Stimulated activated CD8-positive, alpha-beta memory T cell treated with anti-CD3 and anti-CD28 coated beads, Interleukin-15, amount 100 ng/mL, for 24 hours (primary cell): ENCODE measurements at regions not wholly inside any gene's neighbourhood (a gene's known extent, or its start where the extent isn't known, plus 50 kb on each side); places are given as distances from the start of the nearest gene placed in this dataset.

Source experiments
- DNase-seq: peaks from one replicate; pipeline ENCODE4 v3.0.0-alpha.2; 2020; ENCODE audit warnings: low read depth

DNA sequence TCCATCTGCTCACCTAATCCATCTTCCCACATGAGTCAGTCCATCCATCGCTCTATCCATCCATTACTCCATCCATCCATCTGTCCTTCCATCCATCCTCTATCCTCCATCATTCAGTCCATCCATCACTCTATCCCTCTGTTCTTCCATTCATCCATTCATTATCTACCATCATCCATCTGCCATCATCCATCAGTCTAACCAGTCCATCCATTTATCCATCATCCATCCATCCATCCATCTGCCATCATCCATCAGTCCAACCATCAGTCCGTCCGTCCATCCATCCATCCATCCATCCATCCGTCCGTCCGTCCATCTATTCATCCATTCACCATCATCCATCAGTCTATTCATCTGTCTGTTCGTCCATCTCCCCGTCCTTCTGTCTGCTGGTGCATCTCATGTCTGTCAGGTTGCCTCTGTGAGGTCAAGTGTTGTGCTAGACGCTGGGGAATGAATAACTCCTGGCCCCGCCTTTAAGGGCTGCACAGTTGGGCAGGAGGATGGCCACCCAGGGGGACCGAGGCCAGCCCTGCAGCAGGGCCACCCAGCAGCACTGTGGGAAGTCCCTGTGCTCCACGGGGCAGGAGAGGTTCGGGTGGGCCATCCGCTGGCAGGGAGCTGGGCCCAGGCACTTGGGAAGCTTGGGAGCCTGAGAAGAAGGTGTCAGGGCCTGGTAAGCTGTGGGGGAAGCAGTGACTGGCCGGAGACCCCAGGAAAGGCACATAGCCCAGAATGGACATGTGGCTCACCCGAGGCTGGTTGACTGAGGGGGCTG lies 137.1 kb downstream of the CTTN start:
- DNase-seq: no peak

DNA sequence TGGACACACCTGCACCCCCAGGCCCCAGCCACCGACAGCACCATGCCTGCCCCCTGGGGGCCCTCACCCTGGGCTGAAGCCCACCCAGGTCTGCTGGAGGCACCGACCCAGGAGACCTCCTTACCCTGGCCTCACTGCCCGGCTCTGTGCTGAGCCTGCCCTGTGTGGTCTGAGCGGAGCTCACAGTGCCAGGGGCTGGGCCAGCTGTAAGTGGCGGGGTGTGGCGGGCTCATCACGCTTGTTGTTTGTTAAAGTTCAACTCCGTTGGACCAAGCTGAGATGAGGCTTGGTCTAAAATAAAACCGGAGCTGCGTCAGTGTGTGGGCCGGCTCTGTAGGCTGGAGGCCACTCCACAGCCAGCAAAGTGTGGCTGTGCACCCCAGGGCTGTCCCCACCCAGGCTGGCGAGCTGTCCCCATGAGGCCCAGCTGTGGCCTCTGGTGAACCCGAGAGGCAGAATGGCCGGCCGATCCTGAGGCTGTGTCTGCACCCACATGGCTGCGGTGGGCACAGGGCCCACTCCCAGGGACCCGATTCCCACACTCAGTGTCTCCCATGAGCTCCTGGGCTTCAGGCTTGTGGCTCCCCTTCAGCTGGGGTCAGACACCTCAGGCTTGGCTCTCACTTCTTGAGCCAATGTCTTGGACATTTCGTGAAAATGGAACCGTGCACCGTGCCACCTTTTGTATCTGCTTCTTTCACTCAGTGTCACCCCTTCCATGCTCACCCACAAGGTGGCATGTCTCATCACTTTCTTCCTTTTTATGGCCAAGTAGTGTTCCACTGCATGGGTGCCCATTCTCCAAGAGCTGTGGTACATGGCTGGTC lies 137.9 kb downstream of the CTTN start:
- no peak for DNase-seq

DNA sequence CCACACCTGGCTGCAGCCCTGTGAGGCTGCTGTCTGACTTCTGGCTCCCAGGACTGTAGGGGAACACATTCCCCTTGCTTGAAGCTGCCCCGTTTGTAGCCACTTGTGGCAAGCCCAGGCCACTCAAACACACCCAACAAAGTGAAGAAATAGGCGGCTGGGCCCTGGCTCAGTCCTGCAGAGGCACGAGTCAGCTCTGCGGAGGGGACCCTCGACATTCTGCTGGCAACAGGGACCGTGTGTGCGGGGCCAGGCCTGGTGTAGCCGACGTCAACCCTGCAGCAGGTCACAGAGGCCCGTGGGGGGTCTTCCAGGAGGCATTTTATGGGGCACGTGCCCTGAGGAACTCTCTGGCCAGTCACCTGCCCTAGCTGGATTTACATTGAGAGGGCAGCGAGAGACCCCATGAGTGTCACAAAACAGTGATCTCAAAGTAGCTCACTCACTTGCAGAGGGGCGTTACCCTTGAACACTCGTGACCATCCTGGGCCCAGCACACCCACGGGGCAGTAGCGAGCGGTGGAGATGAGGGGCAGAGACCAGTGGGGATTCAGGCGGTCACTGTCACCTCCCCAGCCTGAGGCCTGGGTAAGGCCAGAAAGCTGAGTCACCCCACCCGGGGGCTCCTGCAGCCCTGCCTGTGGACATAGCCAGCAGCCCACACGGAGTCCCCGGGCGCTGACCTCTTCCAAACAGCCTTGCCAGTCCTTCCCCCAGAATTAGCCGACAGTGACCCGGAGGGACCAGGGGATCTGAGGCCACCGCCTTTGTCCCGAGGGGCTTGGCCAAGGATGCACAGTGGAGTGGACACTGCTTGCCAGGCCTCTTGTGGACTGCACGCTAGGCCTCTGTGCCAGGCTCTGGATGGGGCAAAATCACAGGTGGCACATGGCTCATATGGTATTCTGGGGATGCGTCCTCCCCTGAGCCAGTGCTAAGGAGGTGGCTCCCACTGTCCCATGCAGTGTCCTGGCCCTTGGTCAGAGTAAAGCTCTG lies 139.5 kb downstream of the CTTN start:
- no peak for DNase-seq

DNA sequence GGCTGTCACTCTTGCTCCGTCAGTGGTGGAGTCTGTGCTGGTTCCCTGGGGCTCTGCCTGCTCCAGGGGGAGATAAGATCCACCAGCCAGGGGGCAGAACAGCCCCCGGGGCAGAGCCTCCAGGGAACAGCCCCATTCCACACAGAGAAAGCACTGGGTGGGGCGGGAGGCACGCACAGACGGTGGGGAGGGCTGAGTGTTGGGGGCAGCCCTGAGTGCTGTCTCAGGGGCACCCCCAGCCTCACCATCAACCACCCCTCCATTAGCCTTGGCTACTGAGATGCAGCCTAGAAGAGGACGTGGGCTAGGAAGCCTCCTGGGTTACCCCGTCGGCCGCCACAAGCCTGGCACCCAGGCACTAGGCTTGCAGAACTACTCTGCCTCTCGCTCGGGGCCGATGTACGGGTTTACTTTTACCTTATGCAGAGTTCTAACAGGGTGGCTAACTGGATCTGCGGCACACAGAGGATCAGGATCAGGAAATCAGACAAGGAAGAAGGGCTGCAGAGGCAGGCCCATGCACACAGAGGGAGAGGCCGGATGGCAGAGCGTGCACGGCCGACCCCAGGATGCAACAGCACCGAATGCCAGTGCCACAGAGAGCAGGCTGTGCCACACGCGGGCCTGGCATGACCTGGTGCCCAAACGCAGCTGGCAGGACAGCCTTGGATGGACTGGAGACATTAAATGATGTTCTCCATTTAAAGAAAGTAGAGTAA lies 140.5 kb downstream of the CTTN start:
- DNase-seq: no peak

DNA sequence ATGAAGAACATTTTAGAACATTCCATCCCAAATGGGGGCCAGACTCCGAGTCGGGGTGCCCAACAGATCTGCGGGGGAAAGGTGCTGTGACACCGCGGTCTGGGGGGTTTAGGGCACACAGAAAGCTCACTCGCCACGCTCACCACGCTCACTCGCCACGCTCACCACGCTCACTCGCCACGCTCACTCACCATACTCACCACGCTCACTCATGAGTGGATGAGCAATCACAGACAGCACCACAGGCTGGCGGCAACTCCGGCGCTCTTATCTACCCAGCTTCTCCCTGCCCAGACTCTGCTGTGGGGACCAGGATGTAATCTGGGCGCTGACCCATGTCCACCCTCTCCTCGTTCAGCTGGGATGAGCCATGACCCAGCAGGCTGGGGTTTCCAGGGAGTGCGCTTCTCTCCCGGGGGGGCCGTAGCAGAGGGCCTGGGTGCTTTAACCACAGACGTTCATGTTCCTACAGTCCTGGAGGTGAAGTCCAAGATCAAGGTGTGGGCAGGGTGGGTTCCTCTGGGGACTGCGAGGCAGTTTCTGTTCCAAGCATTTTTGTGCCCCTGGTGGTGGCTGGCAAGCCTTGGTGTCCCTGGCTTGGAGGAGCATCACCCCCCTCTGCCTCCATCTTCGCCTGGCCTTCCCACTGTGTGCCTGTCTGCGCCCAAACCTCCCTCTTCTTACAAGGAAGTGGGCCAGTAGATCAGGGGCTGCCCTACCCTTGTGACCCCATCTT lies 141.2 kb downstream of the CTTN start:
- DNase-seq: no peak

DNA sequence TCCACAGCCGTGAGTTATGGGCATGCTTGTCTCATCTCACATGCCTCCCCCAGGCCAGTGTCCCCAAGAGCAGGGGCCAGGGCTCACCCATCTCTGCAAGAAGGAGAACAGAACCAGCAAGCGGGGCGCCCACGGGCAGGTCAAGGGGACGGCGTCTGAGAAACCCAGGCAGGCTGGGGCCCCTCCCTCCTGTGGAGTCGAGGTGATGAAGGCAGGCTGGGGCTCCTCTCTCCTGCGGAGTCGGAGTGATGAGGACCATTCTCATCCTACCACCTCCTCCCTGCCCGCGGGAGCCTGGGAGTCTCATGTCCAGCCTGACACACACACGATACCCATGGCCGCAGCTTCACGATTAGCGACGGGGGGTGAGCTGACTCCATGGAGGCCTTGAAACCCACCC lies 141.9 kb downstream of the CTTN start:
- DNase-seq: no peak

DNA sequence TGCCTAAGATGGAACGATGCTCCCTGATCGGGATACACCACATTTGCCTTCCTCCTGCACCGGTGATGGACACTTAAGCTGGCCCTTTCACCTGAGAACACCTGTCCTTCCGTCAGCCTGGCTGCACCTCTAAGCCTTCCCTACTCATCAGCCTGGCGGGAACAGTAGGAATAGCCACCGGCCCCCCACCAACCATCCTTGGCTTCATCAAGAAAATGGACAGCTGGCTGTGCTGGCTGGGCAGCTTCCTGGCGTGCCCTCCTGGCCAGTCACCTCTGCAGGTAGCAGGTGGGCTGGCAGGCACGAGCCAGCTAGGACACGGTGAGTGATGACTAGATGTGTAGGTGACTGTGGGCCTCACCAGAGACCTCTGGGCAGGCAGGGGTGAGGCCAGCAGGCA lies 142.8 kb downstream of the CTTN start:
- no peak for DNase-seq

DNA sequence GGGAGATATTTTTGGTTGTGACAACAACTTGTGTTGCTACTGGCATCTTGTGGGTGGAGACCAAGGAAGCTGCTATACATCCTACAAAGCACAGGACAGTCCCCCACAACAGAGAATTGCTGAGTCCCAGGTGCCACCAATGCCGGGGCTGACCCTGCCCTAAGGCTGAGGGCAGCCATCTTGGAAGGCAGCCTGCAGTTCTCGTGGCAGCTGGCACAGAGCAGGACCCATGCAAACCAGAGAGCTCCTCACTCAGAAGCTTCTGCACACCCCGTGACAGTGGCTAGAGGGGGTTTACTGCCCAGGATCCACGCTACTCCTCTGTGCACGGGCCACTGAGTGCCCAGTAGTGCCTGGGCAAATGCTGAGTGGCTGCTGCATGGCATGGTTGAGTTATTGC lies 143.4 kb downstream of the CTTN start:
- DNase-seq: no peak

DNA sequence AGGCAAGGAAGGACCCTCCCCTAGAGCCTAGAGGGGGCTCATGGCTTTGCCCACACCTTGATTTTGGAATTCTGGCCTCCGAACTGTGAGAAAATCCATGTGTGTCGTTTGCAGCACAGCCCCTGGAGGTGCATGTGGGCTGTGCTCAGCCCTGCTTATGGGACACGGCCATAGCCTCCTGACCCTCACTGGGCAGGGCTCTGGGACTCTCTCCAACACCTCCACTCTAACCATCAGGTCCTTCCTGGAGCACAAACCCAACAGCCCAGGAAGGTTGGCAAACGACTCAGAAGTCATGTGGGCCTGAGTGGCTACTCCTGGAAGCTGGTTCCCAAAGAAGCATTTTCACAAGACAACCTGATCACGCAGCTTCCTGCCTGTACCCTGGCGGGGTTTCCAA lies 144.1 kb downstream of the CTTN start:
- DNase-seq: no peak

DNA sequence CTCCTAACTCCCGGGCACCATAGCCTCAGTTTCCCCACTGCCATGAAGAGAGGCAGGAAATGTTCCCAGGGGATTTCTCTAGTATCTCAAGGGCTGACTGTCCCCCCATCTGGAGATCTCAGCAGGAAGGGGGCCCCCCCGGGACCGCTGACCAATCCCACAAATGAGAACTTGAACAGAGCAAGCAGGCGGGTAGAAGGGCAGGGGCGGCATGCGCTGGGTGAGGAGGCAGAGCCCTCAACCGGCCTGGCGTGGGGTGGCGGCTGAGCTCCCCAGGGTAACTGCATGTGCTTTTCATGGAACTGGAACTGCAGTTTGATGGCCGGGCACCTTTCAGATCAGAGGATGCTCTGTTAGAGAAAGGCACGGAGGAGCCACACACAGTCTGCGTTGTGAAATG lies 144.5 kb downstream of the CTTN start:
- no peak for DNase-seq

DNA sequence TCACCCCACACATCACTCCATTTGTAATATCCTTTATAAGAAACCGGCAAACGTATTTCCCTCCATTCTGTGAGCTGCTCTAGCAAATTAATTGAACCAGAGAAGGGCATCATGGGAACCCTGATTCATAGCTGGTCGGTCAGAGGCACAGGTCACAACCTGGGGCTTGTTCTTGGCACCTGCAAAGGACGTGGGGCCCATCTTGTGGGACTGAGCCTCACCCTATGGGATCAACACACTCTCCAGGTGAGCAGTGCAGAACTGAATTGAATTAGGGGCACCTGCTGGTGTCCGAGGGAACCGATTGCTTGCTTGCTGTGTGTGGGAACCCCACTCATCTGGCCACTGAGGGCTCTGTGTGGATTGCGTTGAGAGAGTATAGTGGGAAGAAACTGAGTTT lies 145.3 kb downstream of the CTTN start:
- no peak for DNase-seq

DNA sequence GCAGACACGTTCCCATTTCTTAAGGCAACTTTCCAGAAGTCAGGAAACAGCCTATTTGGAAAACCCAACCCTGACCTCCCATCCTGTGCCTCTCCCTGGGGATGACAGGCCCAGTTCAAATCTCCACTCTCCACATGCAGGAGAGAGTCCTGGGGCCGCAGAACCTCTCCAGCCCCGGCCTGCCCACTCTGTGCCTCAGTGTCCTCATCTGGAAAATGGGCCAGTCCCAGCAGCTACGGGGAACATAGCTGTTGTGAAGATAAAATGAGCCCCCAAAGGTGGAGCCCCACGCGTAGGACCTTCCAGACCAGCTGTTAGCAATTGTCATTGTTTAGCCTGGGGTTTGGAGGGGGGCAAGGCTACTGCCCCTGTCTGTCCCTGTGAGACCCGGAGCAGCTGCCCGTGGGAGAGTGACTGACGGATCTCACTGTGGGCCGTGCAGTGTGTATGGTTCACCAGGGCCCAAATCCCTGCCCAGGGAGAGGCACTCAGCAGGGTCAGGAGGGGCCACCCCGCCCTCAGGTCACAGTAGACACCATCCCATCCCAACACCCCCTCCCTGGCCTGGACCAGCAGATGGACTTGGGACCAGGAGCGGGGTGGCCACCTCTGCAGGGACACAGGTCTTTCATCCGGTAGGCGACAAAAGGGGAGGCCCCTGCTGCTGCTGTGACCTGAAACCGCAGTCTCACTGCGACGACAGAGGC lies 145.9 kb downstream of the CTTN start:
- DNase-seq: no peak

DNA sequence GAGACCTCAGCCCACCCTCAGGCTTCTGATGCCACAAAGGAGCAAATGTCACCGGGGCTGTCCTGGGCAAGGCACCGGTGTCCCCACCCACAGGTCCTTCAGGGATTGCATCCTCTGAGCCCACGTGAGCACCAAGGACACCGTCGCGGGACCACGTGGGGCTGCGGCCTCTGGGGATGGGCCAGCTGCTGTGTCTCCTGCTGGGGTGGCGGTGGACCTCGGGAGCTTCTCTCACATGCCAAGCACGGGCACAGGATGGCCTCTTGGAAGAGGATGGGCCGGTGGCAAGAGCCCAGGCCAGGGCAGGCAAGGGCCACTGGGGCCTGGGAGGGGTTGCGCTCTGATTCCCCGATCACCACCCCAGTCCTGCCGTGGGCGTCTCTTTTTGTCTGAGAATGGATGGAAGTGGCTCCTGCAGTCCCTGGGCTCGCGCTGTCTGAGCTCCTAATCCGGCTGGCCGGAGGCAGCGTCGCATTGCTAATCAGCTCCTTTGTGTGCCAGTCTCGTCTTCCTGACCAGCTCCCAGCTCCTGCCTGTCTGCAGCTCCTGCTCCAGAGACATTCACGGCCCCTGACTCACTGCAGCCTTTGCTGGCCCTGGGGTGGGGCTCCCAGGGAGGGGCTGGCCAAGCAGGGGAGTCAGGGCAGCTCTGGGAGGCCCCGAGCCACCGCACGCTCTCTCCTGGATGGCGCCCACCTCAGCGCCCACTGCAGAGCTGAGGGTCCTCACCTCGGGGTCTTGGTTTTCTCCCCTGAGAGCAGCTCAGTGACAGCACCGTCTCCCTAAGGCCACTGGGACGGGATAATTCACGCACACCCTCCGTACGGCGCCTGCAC lies 146.7 kb downstream of the CTTN start:
- no peak for DNase-seq

DNA sequence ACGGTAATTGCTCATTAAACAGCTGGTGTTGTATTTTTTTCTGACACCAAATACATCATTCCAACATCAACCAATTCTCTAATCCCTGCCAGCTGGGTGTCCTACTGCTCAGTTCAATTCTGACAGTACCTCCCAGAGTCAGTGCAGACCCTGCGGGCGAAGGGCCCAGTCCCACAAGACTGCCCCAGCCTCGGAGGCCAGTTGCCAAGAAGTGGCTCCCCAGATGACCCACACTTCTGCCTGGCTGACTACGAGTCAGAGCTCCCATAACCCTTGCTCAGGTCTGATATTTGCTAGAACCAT lies 147.2 kb downstream of the CTTN start:
- DNase-seq: no peak

DNA sequence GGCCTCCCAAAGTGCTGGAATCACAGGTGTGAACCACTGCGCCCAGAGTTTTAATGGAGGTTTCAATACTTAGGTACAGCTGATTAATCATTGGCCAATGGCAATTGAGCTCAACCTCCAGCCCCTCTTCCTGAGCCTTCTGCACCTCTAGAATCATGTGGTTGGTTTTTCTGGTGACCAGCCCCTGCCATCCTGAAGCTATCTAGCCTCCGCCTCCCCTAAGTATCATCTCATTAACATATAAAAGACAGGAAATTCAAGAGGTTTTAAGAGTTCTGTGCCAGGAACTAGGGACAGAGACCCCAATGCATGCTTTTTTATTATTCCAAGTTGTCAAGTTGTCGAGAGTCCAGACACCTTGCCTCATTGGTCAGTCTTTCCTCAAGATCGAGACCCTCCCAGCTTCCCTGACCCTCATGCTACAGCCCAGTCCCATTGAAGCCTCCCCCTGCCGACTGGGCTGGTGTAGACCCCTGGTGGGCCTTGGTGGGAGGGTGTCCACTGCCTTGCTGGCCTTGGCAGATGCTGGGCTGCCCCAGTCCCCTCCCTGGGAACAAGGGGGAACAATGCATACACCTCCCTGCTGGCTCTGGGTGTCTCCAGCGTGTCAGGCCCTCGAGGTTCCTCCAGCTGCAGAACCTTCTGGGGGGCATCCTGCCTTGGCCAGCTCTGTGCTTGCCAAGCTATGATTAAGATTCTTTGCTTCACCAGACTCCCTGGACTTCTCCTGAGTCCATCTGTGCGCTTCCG lies 148.0 kb downstream of the CTTN start:
- DNase-seq: no peak

DNA sequence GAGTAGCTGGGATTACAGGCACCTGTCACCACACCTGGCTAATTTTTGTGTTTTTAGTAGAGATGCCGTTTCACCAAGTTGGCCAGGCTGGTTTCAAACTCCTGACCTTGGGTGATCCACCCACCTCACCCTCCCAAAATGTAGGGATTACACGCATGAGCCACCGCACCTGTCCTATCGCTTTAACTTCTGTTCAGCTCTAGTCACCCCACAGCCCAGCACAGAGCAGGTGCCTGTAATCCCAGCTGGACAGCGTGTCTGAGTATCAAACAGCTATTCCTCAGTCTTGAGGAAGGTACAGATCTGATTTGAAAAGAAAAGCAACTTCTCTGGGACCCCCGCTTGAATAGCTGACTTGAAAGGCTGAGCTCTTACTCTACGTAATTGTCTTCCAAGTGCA lies 149.1 kb downstream of the CTTN start:
- no peak for DNase-seq

DNA sequence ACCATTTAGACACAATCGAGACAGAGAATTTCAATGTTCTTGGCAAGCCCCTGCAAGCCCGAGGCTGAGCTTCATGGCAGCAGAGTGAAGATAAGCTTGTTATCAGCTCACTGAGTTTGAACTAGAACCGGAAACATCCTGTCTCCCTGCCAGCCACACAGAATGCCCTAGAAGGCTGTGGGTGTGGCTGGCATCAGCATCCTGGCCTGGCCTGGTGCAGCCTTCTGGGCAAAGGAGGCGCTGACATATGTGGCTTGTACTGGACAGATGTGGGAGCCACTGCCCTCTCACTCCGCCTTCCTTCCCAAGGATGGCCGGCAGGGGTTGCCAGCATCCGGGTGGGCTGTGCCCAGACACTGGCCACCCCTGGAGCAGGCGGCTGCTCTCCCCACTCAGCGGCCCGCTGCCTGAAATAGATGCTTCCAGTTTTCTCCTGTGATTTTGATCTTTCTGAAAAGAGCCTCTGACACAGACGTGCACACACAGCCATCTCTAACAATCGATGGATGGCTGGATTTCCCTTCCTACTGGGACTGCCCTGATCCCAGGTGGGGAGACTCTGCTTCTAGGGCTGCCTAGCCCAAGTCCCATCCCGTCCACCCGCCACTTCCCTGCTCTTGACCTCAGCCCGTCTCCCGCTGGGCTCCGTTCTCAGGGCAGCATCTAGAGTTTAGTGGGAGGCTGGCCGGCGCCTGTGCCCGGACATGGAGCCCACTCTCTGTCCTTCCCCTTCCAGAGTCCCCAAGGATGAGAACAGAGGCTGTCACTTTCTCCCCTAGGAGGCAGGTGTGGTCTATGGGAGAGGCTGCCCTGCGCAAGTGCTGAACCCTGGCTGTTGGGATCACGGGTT lies 149.7 kb downstream of the CTTN start:
- DNase-seq: no peak

DNA sequence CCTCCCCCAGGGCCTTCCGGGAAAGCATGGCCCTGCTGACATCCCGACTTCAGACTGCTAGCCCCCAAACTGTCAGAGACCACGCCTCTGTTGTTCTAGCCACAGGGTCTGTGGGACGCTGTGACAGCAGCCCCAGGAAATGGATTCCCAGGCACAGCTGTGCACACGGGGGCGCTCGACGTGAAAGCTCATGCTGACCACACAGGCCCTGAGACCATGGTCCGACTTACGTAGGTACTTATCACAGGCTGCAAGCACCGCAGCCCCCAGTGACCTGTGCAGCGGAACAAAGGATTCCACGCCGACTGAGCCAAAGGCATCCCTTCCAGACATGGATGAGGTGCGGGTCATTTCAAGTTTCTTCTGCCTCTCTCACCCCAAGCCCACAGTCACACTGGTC lies 150.6 kb downstream of the CTTN start:
- DNase-seq: no peak
